ENCODE measurements at regions not wholly inside any gene's neighbourhood (a gene's known extent, or its start where the extent isn't known, plus 50 kb on each side); places are given as distances from the start of the nearest gene placed in this dataset.

GRCh38 chr11:116613206-116613875 is 159.4 kb downstream of the BUD13 start:
- TF ChIP-seq PATZ1 (CRISPR knock-in tag; IDR thresholded peaks at IDR 0.05; ENCODE audit: borderline replicate concordance): no peak
- no peak for TF ChIP-seq RARB (CRISPR knock-in tag; IDR thresholded peaks at IDR 0.05)
- TF ChIP-seq GLIS3 (CRISPR knock-in tag; IDR thresholded peaks at IDR 0.05): no peak
- no peak for TF ChIP-seq ZFP30 (CRISPR knock-in tag; IDR thresholded peaks at IDR 0.05)
- no peak for TF ChIP-seq ZFP3 (CRISPR knock-in tag; IDR thresholded peaks at IDR 0.05)
- no peak for TF ChIP-seq CSRNP3 (CRISPR knock-in tag; IDR thresholded peaks at IDR 0.05)
- TF ChIP-seq ZNF70 (CRISPR knock-in tag; IDR thresholded peaks at IDR 0.05): no peak
- no peak for TF ChIP-seq CREB5 (CRISPR knock-in tag; IDR thresholded peaks at IDR 0.05; ENCODE audit: low read depth)
- TF ChIP-seq ZNF565 (CRISPR knock-in tag; conservative IDR thresholded peaks at IDR 0.05; ENCODE audit: low read depth): no peak
- TF ChIP-seq ARNTL (CRISPR knock-in tag; IDR thresholded peaks at IDR 0.05; ENCODE audit: borderline replicate concordance, low read depth): no peak
